ENCODE measurements at regions not wholly inside any gene's neighbourhood (a gene's known extent, or its start where the extent isn't known, plus 50 kb on each side); places are given as distances from the start of the nearest gene placed in this dataset.

DNA sequence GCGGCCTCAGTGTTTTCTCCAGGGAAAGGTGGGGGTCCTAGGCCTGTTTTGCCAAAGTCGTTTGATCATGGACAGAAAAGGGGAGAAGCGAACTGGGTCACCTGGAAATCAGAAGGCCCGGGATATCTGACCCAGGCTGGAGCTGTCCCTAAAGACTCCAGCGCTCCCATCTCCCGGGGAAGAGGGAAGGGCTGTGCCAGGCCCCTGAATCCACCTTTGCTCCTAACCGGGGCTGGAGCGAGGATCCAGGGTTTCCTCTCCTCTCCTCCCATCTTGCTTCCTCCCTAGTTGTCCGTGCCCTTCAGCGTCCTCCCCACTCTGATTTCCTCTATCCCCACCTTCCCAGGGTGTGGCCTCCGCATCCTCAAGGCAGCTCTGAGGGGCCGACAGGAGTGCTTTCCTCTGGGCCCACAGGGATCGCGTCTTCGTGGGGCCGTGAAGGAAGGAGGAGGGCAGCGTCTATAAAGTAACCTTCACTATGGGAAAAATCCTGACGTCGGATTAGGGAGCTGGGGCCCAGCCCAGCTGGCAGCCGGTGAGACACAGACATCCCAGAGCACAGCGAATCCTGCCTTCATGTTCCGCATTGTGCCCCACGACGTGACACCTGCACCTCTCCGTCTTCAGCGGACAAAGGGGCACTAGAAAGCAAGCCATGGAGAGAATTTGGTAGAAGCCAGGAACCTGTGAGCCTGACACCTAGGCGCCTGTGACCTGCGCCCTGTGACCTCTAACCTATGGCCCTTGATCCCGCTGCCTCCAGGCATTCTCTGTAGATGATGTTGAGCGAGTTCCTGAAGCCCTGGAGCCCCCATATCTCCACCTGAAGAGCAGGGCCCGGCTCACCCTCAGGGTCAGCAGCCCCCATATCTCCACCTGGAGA, 212.7 kb upstream of the SALL3 start:
- Mint-ChIP-seq H3K4me1 (ENCODE audit: insufficient read depth, unreplicated experiment) (no peaks in the 10 kb centered on the region), H3K4me3 (ENCODE audit: unreplicated experiment) (no peak overlapping the region), H3K27me3 (ENCODE audit: insufficient read depth, unreplicated experiment) (no peaks in the 10 kb centered on the region), H3K9me3 (ENCODE audit: unreplicated experiment) (peaks cover 33% of the 10 kb centered on the region), H3K27ac (ENCODE audit: low read depth, unreplicated experiment) (no peak overlapping the region), H3K36me3 (ENCODE audit: insufficient read depth, unreplicated experiment) (peaks cover 6% of the 10 kb centered on the region)
- ChIA-PET POLR2A (no interaction called here), CTCF (no interaction called here)
- intact Hi-C loops (cut with micrococcal nuclease), result no loop called here
- no peak for DNase-seq (ENCODE audit: unreplicated experiment)
- BruUV-seq (replicated peaks), result no TSS peak
- TF ChIP-seq, protein P1, sequence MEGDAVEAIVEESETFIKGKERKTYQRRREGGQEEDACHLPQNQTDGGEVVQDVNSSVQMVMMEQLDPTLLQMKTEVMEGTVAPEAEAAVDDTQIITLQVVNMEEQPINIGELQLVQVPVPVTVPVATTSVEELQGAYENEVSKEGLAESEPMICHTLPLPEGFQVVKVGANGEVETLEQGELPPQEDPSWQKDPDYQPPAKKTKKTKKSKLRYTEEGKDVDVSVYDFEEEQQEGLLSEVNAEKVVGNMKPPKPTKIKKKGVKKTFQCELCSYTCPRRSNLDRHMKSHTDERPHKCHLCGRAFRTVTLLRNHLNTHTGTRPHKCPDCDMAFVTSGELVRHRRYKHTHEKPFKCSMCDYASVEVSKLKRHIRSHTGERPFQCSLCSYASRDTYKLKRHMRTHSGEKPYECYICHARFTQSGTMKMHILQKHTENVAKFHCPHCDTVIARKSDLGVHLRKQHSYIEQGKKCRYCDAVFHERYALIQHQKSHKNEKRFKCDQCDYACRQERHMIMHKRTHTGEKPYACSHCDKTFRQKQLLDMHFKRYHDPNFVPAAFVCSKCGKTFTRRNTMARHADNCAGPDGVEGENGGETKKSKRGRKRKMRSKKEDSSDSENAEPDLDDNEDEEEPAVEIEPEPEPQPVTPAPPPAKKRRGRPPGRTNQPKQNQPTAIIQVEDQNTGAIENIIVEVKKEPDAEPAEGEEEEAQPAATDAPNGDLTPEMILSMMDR (IDR thresholded peaks at IDR 0.05; ENCODE audit: unreplicated experiment), result no peak

DNA sequence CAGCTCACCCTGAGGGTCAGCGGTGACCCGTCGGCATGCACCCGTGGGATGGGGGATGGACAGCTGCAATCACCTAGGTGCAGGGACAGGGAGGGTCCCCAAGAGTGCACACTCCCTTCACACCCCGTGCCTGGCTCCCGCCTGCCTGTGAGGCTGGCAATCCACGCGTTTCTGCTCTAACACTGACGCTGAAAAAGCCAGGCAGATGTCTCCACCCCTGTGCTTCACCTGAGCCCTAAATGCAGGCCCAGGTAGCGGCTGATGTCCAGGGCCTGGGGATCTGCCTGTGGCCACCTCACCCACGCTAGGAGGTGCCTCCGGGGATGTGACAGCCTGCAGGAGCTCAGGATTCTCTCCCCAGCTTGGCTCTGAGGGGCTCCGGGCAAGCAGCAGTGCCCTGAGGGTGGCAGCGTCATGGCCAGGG, 212.0 kb upstream of the SALL3 start:
- H3K36me3 Mint-ChIP-seq (ENCODE audit: insufficient read depth, unreplicated experiment), result peaks cover 6% of the 10 kb centered on the region
- TF ChIP-seq, protein P1 (IDR thresholded peaks at IDR 0.05; ENCODE audit: unreplicated experiment), result no peak
- intact Hi-C loops (cut with micrococcal nuclease), result no loop called here
- DNase-seq (ENCODE audit: unreplicated experiment), result no peak
- POLR2A ChIA-PET, result no interaction called here
- H3K4me3 Mint-ChIP-seq (ENCODE audit: unreplicated experiment), result no peak overlapping the region
- CTCF ChIA-PET, result no interaction called here
- no peaks in the 10 kb centered on the region for H3K27me3 Mint-ChIP-seq (ENCODE audit: insufficient read depth, unreplicated experiment)
- peaks cover 31% of the 10 kb centered on the region for H3K9me3 Mint-ChIP-seq (ENCODE audit: unreplicated experiment)
- no peak overlapping the region for H3K27ac Mint-ChIP-seq (ENCODE audit: low read depth, unreplicated experiment)
- BruUV-seq (replicated peaks), result no TSS peak
- H3K4me1 Mint-ChIP-seq (ENCODE audit: insufficient read depth, unreplicated experiment), result no peaks in the 10 kb centered on the region

DNA sequence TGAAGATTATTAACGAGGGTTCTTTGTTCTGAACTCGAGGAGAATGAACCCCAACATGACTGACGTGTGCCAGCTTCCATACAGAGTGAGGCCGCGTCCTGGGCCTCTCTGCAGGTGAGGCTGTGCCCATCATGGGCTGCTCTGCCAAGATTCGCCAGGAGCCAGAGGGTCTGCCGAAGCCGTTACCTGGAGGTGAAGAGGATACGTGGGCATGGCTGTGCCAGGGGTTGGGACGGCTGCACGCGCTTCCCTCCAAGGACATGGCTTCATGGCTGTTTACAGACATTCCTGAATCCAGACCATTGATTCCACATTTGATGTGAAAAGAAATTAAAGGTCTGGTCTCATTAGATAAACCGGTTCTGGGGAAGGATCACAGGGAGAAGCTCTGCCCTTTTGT, 211.4 kb upstream of the SALL3 start:
- intact Hi-C loops (cut with micrococcal nuclease), result no loop called here
- ChIA-PET POLR2A (no interaction called here), CTCF (no interaction called here)
- no TSS peak for BruUV-seq (replicated peaks)
- no peak overlapping the region for H3K27ac Mint-ChIP-seq (ENCODE audit: low read depth, unreplicated experiment)
- H3K36me3 Mint-ChIP-seq (ENCODE audit: insufficient read depth, unreplicated experiment), result peaks cover 6% of the 10 kb centered on the region
- no peaks in the 10 kb centered on the region for H3K4me1 Mint-ChIP-seq (ENCODE audit: insufficient read depth, unreplicated experiment)
- H3K4me3 Mint-ChIP-seq (ENCODE audit: unreplicated experiment), result no peak overlapping the region
- TF ChIP-seq, protein P1 (IDR thresholded peaks at IDR 0.05; ENCODE audit: unreplicated experiment), result no peak
- peaks cover 25% of the 10 kb centered on the region for H3K9me3 Mint-ChIP-seq (ENCODE audit: unreplicated experiment)
- no peak for DNase-seq (ENCODE audit: unreplicated experiment)
- H3K27me3 Mint-ChIP-seq (ENCODE audit: insufficient read depth, unreplicated experiment), result no peaks in the 10 kb centered on the region

DNA sequence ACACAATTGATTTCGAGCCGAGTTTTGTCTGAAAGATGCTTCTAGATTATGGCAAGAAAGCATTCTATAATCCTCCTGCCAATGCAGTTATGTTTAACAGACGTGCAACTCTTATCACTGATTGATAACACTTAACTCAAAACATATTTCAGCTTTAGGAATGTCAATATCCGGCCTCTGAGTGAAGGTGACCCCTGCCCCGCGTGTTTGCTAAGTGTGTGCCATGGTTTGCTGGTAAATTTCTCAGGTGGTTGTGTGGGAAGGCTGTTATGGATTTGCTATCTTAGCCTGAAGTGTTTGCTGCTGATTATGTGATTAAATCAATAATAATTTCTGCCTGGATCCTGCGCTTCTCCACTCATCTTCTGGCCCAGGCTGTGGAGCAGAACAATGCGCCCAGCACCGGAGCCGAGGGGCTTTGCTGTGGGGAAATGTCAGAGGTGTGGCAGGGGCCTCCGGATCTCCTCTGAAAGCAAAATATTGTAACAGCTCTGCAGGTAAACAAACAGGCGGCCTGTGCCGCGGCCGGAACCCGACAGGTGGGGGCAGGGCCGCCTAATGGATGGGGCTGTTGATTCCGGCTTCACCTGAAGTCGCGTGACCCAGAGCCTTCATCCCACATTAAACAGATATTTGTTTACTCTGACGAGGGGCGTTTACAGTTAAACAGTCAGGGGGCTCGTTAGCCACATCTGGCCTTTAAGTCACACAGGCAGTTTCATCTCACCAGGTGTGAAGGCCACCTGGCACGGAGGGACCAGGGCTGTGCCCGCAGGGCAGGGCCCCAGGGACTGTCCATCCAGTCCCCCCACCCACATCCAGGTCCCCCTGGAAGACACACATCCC, 210.7 kb upstream of the SALL3 start:
- intact Hi-C loops (cut with micrococcal nuclease), result no loop called here
- no peaks in the 10 kb centered on the region for H3K4me1 Mint-ChIP-seq (ENCODE audit: insufficient read depth, unreplicated experiment)
- no TSS peak for BruUV-seq (replicated peaks)
- H3K27ac Mint-ChIP-seq (ENCODE audit: low read depth, unreplicated experiment), result no peak overlapping the region
- peaks cover 21% of the 10 kb centered on the region for H3K9me3 Mint-ChIP-seq (ENCODE audit: unreplicated experiment)
- DNase-seq (ENCODE audit: unreplicated experiment), result no peak
- no peak overlapping the region for H3K4me3 Mint-ChIP-seq (ENCODE audit: unreplicated experiment)
- H3K27me3 Mint-ChIP-seq (ENCODE audit: insufficient read depth, unreplicated experiment), result no peaks in the 10 kb centered on the region
- TF ChIP-seq, protein P1 (IDR thresholded peaks at IDR 0.05; ENCODE audit: unreplicated experiment), result no peak
- CTCF ChIA-PET, result no interaction called here
- peaks cover 6% of the 10 kb centered on the region for H3K36me3 Mint-ChIP-seq (ENCODE audit: insufficient read depth, unreplicated experiment)
- POLR2A ChIA-PET, result no interaction called here

Data from MCF 10A (cell line).